Adrenal gland (tissue), 5 donors: ENCODE measurements at regions not wholly inside any gene's neighbourhood (a gene's known extent, or its start where the extent isn't known, plus 50 kb on each side); places are given as distances from the start of the nearest gene placed in this dataset.

Source experiments
- CTCF ChIP-seq, 6 experiments: fragments of 450-650 bp in 4 of 6; fragments of 200-600 bp in 2 of 6; sonication (generic) in 1 of 6; IDR thresholded peaks; 1 replicate in 5 of 6; 2 replicates in 1 of 6; pipeline versions ENCODE4 v1.5.1 to v1.8.0; 2016 to 2021; ENCODE audit warnings: antibody characterized with exemption in 6 of 6, mild to moderate bottlenecking in 2 of 6, moderate library complexity in 1 of 6
- POLR2A ChIP-seq, 2 donors: fragments of 450-650 bp; IDR thresholded peaks; one replicate each; pipeline ENCODE4 v1.6.1; 2017; ENCODE audit warnings: antibody characterized with exemption in 2 of 2, mild to moderate bottlenecking in 2 of 2, moderate library complexity in 1 of 2
- donor health status: DM: no; HTN: no; CAD: no.

GRCh38 chr10:3481496-3481895 is 303.5 kb downstream of the KLF6 start:
- TF ChIP-seq POLR2A (IDR thresholded peaks at IDR 0.05) = no peak
- TF ChIP-seq CTCF (IDR thresholded peaks at IDR 0.05) = no peak
